Activated CD4-positive, alpha-beta T cell treated with anti-CD3 and anti-CD28 coated beads, Interleukin-10, Interleukin-2, amounts not matched to agents 100 ng/mL and 50 ng/mL, durations not matched to agents 16 hours and 8 hours (primary cell): ENCODE measurements at regions not wholly inside any gene's neighbourhood (a gene's known extent, or its start where the extent isn't known, plus 50 kb on each side); places are given as distances from the start of the nearest gene placed in this dataset.

ENCODE experiments used
- DNase-seq: peaks from one replicate; pipeline ENCODE4 v3.0.0-alpha.2; 2020

- no peak for DNase-seq
Observed at GRCh38 chr6:166046226-166046625, 121.4 kb downstream of the TBXT start.

- no peak for DNase-seq
Observed at GRCh38 chr6:166045860-166046200, 121.8 kb downstream of the TBXT start.

GRCh38 chr6:166045173-166045859, 122.3 kb downstream of the TBXT start:
- no peak for DNase-seq

GRCh38 chr6:166041277-166041676, 126.4 kb downstream of the TBXT start:
- DNase-seq, result no peak

GRCh38 chr6:166040292-166040691, 127.4 kb downstream of the TBXT start:
- DNase-seq, result no peak

- DNase-seq, result no peak
Observed at GRCh38 chr6:166036316-166037095, 131.1 kb downstream of the TBXT start.

GRCh38 chr6:166032366-166033200, 135.1 kb downstream of the TBXT start:
- DNase-seq, result no peak

- no peak for DNase-seq
Observed at GRCh38 chr6:166031275-166031674, 136.4 kb downstream of the TBXT start.

- no peak for DNase-seq
Observed at GRCh38 chr6:166029506-166029905, 138.1 kb downstream of the TBXT start.

GRCh38 chr6:166027761-166028160, 139.9 kb downstream of the TBXT start:
- no peak for DNase-seq

- no peak for DNase-seq
Observed at GRCh38 chr6:166026586-166027126, 141.0 kb downstream of the TBXT start.

GRCh38 chr6:166025149-166025898, 142.3 kb downstream of the TBXT start:
- DNase-seq, result no peak

- no peak for DNase-seq
Observed at GRCh38 chr6:166024252-166024651, 143.4 kb downstream of the TBXT start.

- no peak for DNase-seq
Observed at GRCh38 chr6:166023273-166023989, 144.2 kb downstream of the TBXT start.

- no peak for DNase-seq
Observed at GRCh38 chr6:166021429-166021828, 146.2 kb downstream of the TBXT start.

- no peak for DNase-seq
Observed at GRCh38 chr6:166019214-166019613, 148.4 kb downstream of the TBXT start.

GRCh38 chr6:166017032-166017635, 150.5 kb downstream of the TBXT start:
- DNase-seq, result no peak

- no peak for DNase-seq
Observed at GRCh38 chr6:166014966-166015365, 152.7 kb downstream of the TBXT start.

- no peak for DNase-seq
Observed at GRCh38 chr6:166010136-166010960, 157.3 kb downstream of the TBXT start.

GRCh38 chr6:166009385-166010031, 158.1 kb downstream of the TBXT start:
- no peak for DNase-seq
